GM18868 (cell line): ENCODE measurements at regions not wholly inside any gene's neighbourhood (a gene's known extent, or its start where the extent isn't known, plus 50 kb on each side); places are given as distances from the start of the nearest gene placed in this dataset.

Source experiments
- ATAC-seq: cut with Tn5 transposase; IDR thresholded peaks from one replicate; pipeline ENCODE4 v1.9.1; 2021; ENCODE audit warnings: mild to moderate bottlenecking, moderate library complexity; ENCODE audit not compliant: unreplicated experiment

DNA sequence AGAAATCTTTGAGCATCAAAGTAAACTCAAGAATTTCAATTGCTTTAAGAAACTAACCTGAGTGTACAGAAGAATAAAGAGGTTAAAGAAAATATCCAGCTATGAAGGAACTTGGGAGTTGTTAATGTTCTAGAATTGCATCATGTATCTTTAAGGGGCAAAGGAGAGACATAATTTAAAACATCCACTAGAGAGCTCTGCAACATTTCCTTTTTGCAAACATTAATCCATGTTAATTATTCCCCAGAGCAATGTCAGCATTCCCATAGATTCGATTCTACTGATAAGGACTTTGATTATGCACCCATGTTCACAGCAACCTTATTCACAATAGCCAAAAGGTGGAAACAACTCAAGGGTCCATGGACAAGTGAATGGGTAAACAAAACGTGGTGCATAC is 80.2 kb upstream of the SORBS2 start:
- ATAC-seq: no peak

DNA sequence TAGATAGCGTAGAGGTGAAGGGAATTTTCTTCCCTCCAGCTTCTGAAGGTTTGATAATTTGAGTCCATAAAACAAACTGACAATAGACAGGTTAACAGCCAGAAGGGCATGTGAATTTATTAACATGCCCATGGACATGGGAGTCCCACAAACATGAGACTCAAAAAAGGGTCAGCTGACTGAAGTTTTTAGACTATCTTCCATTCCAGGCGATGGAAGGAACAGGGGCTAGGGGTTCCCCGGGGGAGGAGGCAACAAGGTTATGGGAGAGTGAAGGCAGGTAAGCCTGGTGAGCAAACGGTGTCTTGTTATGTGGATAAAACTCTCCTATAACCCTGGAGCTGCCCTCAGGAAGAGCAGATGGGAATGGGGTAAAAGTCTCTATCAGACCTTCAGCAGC is 81.5 kb upstream of the SORBS2 start:
- no peak for ATAC-seq

DNA sequence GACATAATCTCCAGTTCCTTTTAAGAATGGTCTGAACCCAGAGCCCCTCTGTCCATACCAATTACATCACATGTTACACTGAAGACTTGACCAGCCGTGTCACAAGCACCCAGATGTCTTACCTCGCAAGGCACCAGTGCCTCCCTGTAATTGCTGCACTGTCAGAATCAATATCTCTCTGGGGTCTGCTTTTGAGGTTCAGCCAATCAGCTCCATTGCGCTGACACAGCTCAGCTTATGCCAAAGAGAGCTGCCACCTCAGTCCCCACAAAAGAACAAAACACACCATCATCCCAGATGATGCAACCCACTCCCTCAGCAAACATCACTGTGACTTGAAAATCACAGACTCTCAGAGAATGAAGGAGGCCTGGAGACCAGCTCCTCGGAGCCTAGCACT is 82.5 kb upstream of the SORBS2 start:
- ATAC-seq: no peak

DNA sequence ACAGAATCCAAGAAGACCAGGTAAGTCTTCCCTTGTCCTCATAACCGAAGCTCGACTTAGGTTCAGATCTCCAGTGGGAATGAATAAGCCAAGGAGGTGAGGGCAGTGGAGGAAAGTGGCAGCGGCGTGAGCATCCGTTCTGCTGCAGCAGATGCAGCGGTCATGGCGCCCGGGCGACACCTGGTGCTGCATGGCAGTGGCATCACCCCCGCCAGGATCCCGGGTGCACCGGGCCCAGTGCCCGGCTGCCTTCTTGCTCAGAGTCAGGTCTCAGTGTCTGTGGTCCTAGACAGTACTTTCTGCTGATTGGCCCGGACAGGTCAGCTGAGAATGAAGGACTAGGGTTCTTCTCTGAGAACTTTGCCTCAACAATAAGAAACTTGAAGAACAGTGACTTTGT is 83.4 kb upstream of the SORBS2 start:
- no peak for ATAC-seq

DNA sequence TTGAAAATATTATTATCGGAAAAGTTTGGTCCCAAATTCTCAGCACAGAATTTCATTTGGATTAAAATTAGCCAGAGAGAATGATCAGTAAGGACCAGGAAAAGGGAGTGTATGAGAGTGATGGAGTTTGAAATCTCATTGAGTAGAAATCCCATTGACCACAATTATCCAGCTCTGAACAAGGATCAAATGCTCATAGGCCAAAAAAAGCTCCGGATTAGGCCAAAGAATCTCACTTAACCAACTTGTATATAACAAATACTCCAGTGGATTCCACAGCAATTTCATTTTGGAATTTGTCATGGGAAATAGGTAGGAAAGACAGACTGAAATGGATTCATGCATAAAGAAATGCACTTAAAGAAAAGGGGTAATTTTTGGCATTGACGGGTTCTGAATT is 83.9 kb upstream of the SORBS2 start:
- no peak for ATAC-seq

DNA sequence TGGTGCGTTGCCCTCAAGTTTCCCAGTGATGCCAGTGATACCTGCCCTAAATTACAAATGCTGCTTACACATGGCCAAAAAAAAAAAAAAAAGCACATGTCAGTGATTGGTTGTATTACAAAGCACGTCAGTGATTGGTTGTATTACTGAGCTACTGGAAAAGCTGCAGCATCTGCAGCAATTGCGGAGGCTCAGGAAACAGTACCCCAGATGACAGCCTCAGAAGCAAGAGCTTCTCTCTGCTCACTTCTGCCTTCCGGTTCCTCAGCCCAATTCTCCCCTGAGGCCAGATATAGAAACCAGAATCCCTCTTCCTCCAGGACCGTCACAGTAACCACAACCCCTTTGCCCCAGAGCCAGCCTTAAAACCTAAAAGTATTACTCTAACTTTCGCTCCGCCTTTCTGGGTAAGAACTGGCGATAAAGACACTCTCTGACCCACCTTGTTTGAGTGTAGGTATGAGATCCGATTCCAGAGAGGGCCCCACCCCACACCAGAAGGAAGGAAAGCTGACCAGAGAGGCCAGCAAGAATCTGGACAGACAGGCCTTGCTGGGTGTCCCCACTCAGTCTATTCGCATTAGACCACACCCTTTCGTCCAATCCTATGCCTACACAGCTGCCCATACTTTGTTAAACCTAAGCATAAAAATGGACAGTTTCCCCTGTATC is 85.0 kb upstream of the SORBS2 start:
- no peak for ATAC-seq

DNA sequence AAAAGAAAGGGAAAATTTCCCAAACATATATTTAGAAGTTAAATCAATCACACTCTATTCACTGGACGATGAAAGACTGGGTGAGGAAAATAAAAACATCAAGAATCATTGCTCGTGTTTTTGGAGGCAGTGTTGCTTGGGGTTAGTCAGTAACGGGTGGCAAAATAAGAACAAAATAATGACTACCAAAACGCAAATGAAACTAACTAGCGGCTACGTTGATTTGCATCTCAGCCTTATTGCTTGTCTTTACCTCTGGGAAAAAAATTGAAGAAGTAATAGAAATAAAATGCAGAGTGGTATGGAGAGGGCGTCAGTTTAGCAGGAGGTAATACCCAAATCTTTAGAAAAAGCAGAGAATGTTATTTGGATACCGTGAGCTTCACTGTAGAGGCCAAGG is 86.4 kb upstream of the SORBS2 start:
- no peak for ATAC-seq

DNA sequence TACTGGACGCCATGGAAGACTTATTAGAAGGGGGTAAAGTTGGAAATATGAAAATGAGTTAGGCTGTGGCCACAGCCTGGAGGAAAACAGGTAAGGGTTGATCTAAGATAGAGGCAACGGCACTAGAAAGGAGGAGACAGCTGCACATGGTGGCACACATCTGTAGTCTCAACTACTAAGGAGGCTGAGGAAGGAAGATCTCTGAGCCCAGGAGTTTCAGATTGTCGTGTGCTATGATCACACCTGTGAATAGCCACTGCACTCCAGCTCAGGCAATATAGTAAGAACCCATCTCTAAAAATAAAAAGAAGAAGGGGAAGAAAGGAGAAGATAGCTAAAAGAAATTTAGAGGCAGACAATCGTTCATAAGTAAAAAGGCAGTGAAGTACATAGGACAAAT is 87.8 kb upstream of the SORBS2 start:
- ATAC-seq: no peak

DNA sequence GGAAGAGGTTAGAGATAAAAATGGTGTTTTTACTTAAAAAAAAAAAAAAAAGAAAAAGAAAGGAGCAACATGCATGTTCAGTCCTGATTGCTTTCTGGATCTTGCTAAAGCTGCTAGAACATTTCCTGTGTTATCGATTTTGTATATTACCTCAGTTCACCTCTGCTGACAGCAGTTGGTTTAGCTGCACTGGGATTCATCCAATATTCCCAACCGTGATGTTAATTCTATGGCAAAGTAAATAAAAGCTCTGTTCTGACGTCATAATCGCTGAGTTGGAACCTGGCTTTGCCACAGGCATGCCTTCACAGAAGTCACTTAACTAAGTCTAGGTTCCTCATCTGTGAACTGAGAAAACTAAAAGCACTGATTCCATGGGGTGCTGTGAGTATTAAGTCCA is 90.7 kb upstream of the SORBS2 start:
- ATAC-seq: no peak

DNA sequence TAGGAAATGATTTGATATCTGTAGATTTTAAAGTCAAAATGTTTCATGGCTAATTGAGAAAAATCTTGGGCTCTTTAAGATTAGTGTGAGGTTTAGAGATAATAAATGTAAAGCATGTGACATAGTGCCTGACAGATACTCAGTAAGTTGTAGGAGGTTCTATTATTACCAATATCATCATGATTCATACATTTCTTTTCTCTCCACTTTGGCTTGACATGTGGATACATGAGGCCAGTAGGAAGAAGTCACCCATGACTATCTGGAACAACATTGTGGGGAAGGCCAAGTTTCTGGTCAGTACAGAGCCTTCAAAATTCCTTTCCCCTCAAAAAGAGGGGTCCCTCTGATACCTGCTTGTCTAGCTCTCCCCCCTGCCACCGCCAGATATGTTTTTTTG is 91.2 kb upstream of the SORBS2 start:
- ATAC-seq: no peak

DNA sequence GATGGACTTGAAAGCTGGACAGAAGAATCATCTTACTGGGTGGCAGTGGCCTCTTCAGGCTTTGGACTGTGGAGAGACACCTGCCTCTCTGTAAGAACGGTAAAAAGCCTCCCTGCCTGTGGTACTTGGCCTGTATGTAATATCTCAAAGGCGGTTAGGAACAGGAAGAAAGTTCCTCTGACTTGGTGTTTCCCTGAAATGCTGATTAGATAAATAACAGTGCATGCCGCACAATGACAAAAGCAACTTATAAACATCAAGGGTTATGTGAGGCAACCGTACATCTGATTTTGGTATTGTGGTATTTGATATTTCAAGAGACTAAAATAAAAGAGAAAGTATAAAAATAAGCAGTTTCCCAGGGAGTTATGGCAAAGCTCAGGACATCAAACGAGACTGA is 92.4 kb upstream of the SORBS2 start:
- ATAC-seq: no peak

DNA sequence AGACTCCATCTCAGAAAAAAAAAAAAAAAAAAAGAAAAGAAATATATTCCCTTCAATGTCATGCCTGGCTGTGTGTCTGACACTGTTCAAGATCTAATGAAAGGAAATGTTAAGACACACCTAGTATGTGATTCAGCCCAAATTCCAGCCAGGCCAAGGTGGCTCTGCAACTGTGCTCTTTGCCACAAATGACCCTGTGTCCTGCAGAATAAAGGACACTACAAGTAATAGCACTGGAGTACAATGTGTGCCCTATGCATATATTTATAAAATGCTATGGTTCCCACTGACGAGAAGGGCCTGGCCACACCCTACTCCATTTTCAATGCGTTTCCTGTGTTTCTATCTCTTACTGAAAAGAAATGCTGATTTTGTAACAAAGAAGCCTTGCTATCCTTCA is 98.0 kb upstream of the SORBS2 start:
- no peak for ATAC-seq

DNA sequence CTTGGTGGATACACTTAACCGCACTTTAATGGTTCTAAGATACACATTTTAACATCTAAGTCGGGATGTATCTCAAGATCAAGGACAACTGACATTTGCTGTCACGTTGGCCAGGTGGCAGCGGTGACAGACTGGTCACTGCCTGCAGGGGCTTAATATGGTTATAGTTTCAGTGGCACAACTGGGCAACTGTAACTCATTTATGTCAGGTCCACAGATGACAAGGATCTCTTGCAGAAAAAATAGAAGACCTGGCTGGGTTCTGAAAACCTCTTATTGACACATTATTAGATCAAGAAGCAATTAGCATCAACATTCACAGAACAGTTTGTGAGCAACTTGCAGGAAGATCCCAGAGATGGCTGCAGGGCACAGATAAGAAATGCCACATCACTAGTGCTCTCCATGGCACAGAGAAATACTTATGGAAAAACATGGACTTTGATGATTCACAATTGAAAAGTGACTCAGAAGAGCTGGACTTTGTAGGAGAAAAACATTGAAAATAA is 99.6 kb upstream of the SORBS2 start:
- no peak for ATAC-seq

DNA sequence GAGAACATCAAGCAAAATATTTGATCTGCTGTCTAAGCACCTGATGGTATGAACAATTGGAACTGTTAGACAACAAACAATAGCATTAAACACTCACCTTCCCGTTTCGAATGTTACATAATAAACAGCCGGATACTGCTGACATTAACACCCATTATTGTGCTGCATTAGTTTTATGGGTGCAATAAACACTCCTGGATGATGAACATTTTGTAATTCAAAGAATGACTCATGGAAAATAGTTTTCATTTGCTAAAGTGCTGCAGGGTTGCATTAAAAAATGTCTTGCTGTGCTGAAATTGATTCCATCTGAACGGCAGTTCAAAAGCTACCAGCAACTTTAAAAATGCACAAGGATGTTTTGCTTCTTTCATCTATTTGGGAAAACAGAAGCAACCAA is 100.8 kb upstream of the SORBS2 start:
- no peak for ATAC-seq

DNA sequence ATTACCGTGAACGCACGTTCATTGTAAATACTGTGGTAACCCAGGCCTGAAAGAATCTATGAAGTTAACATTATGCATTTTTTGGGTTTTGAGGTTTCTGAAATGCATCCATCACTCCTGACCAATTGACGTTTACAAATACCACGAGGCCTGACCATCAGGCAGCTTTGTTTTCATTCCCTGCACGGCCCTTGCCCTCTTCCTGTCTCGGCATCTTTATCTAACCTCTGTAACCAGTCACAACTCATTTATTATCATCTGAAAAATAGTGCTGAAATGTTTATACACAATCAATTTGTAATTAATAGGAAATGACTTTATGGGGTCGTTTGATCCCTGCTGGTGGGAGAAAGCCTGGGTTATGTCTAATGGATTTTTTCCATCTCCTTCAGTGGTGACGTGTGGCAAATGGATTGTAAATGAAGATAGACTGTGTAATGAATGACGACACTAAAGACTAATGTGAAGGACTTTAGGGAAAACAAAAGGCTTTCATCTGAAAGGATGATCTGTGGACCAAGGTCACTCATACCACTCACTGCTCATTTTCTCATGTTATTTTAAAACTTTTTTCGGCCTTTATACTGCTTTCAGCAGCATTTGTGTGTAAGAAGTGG is 102.7 kb upstream of the SORBS2 start:
- ATAC-seq: no peak

DNA sequence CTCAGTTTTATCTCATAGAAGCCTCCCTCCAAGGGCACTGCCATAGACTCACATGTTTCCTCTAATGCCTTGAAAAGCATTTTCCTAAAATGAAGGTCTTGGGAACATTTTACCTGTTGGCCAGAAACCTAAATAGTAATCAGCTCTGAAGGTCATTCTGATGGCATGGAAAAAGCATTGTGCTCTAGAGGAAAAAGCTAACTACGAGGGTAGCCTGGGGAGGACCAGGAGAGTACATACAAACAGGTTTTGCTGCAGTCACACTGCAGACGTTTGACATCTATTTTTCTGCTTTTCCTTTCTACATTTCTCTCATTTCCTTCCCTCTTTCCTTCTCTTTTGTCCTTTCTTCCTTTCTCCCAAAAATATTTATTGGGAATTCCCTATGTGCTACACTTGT is 103.3 kb upstream of the SORBS2 start:
- no peak for ATAC-seq

DNA sequence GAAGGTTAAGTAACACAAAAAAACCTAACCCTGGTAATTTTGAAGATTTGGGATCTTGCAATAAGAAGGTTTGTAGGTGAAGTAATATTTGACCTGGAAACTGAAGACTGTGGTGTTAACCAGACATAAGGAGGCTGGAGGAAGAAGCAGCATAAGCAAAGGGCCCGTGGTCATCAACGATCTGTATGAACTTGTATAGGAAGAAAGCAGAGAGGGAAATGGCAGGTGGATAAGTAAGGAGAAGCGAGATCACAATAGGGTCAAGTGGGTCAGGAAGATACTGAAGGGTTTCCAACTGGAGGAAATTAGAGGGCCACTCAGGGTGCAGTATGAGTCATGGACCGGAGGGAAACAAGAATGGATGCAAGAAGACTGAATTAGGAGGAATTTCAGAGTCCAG is 103.8 kb upstream of the SORBS2 start:
- ATAC-seq: no peak

DNA sequence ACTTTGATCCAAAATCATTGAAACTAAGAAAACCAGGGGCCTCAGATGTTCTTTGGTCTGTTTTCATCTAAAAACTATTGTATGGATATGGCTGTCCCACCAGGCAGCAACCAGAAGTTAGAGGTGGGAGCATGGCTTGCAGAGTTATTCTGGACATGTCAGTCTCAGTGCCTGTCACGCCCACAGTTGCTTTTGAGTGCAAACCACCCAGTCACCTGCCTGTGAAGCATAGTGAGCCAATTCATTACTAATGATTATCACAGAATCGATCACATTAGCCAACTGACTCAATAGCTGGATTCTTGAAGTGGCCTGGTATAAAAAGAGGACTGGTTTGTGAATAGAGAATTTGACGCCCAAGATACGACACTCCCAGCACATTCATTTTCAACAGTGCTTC is 104.2 kb upstream of the SORBS2 start:
- no peak for ATAC-seq

DNA sequence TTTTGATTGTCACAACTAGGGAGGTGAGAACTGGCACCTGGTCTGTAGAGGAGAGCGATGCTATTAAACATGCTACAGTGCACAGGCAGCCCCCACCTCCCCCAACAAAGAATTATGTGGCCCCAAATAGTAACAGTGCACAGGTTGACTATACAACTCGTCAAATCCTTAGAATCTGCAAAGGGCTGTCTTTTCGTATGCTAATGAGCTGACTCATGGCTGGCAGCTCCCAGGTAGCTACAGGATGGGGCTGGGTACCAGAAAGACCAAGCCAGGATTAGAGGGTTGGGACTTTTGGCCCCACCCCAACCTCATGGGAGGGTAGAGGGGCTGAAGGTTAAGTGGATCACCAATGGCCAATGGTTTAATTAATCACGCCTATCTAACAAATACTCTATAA is 104.7 kb upstream of the SORBS2 start:
- no peak for ATAC-seq

DNA sequence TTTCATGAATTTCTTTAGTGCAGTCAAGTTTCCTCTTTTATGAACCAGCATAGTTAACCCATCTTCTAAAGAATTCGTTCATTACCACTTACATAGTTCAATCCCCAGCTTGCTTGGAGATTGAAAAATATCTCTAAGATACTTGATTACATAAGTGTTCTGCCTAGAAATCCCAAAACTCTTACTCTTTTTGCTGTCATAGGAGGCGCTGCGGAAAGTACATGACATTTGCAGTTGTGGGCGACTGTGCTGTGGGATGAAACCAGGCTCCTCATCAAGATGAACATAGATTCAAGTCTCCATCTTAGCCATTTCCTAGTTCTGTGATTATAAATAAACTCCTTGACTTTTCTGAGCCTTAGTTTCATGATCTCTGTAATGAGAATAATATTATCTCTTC is 107.1 kb upstream of the SORBS2 start:
- ATAC-seq: no peak

DNA sequence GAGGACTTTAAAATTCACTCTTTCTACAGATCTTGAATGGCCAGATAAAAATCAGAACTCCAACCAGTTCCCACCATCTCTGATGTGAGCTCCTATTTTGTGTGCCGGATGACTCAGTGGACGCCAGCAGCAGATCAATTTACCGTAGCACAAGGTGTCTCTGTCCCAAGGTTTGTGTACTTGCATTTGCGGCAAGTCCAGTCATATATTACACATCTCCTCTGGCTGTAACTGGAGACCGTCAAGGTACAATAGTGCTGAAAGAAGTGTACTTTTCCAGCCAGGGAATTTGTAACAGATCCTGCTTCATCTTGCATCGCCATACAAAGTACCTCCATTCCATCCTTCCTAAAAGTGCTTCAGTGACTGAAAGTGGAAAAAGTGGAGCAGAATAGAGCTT is 108.2 kb upstream of the SORBS2 start:
- no peak for ATAC-seq

DNA sequence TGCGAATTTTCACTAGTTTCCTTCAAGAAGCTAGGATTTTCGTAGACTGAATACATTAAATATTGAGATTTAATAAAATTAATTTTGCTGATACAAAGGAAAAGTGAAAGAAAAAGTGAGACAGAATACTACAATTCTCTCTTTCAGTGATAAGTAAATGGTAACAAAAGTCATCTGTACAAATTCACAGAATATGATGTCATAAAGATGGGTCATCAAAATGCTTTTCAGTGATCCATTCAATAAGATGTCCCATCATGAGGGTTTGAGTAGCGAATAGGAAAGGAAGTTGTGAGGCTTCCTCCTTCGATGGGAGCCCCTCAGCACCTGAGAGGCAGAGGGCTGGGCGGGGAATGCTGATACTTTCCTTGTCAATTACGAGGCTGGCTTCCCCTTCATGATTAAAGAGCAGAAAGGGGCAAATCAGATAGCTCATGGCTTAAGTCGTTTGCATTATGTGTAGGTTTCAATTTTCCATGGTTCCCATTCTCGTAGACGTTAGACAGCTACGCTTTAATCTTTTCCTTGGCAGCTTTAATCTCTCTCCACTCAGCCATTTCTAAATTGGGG is 108.8 kb upstream of the SORBS2 start:
- no peak for ATAC-seq
